Ureter (tissue), 1 donor: ENCODE measurements at regions not wholly inside any gene's neighbourhood (a gene's known extent, or its start where the extent isn't known, plus 50 kb on each side); places are given as distances from the start of the nearest gene placed in this dataset.
"Not testable (repeated sequence)": the region's sequence is repeated elsewhere in the genome, so short reads cannot be mapped to it uniquely, and the experiment has no call there.

ENCODE experiments used
- DNase-seq: peaks from one replicate; pipeline ENCODE4 v3.0.0-alpha.2; 2020; ENCODE audit warnings: low spot score
- donor health status: DM: yes; HTN: yes; CAD: no.

DNA sequence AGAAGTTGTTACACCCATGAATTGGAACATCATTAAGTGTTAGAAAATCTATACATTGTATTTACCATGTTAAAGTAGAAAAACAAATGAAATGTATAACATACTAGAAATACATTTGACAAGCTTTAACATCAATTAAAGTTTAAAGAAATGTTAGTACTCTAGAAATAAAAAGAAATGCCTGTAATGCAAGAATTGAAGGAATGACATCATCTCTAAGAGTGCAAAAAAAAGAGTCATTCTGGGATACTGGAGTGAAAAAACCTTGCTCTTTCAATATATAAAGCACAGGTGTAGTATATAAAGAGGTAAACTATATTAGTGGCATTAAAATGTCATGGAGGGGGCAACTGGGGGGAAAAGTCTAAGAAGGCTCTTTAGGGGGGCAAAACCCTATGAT lies 210.8 kb upstream of the PLD5 start:
- DNase-seq = no peak

- DNase-seq = no peak
Observed at GRCh38 chr1:242731446-242731845, 206.9 kb upstream of the PLD5 start.

DNA sequence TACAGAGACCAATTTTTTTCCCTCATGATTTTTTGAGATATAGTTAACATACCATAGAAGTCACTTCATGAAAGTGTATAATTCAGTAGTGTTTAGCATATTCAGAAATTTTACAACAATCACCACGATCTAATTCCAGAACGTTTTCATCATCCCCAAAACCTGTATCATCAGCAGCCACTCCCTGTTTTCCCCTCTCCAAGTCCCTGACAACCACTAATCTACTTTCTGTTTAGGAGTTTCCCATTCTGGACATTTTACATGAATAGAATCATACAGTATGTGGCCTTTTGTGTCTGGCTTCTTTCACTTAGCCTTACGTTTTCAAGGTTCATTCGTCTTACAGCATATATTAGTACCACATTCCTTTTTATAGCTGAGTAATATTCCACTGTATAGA lies 204.2 kb upstream of the PLD5 start:
- no peak for DNase-seq

GRCh38 chr1:242723044-242723716 lies 198.7 kb upstream of the PLD5 start:
- DNase-seq = no peak

- no peak for DNase-seq
Observed at GRCh38 chr1:242718967-242719366, 194.5 kb upstream of the PLD5 start.

- no peak for DNase-seq
Observed at GRCh38 chr1:242712248-242712647, 187.8 kb upstream of the PLD5 start.

DNA sequence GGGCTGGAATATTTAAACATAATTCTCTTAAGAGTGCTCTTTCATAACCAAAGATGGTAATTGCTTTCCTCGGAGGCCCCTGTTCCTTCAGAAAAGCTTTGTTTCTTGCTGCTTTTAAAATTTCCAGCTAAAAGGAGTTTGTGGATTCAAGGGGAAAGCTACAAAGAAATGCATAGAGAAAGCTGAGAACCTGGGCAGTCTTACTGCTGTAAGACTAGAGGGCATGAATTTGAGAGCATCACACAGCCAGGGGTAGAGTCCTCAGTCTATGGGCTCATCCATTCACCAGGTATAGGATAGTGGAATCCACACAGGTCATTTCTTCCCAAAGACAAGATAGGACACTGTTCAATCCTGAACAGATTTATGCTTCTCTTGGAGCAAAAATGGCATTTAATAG lies 186.3 kb upstream of the PLD5 start:
- DNase-seq = no peak

GRCh38 chr1:242710286-242710685 lies 185.8 kb upstream of the PLD5 start:
- no peak for DNase-seq

DNA sequence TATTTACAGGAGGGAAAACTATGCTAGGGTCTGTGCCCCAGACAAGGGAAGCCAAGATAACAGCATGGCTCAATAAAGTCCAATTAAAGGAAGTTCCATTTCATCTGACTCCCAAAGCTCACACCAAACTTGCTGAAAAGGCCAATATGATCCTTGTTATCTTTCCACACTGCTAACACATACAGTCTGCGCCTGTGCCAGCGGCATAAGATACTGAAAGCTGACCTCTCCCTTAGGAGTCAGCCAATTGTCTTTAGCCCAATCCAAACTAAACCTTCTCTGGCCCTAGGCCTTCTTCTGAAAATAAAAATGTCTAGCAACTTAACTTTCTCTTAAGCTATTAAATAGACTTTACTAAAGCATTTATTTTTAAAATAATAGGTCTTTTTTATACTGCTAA lies 179.0 kb upstream of the PLD5 start:
- DNase-seq = no peak

DNA sequence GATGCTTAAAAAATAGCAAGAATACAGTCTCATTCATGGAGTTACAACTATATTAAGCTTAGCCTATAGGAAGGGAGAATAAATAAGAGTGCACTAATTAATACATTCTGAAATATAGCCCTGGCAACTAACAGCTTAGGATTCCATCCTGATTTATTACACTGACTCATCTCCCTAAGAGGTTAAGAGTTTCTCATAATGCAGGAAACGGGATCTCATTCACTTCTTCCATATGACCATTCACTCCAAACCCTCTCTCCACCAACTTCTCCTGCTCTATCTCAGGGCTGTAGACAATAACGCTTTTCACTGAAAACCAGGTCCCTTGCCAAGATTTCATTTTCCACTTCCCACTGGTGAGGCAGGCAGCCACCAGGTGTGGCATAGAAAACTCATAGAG lies 168.5 kb upstream of the PLD5 start:
- DNase-seq = no peak

GRCh38 chr1:242691610-242691945 lies 167.1 kb upstream of the PLD5 start:
- no peak for DNase-seq

DNA sequence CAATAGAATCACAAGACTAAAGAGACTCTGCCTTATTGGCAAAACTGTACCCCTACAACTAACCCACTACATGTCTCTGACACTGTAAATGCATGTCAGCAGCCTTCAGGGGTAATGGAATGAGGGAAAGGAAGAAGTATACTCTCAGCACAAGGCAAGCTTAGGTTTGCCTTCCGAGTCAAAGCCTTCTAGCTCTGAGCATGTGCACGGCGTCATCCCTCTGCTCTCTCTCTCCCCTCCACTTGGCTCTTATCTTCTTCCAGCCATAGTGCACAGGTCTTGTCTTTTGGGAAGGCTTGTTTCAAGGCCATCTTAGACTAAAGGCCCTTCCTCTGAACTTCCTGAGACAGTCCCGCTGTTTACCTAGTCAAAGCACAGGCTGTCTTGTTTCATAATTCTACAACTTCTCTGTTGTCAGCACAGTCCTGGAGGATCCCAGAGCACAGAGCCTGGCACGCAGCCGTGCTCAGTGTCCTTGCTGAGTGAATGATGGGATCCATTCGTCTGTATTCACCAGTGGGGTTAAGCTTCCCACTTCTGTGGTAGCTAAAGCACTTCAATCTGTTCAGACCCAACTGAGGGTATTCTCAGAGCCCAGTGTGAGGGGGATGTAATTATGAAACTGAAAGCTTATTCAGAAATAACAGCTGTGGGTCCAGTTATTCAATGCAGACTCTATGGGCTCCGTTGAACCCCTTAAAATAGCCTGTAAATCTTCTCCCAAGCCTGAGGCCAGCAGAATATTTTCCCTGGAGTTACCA lies 166.5 kb upstream of the PLD5 start:
- DNase-seq = no peak

- no peak for DNase-seq
Observed at GRCh38 chr1:242689378-242689777, 164.9 kb upstream of the PLD5 start.

DNA sequence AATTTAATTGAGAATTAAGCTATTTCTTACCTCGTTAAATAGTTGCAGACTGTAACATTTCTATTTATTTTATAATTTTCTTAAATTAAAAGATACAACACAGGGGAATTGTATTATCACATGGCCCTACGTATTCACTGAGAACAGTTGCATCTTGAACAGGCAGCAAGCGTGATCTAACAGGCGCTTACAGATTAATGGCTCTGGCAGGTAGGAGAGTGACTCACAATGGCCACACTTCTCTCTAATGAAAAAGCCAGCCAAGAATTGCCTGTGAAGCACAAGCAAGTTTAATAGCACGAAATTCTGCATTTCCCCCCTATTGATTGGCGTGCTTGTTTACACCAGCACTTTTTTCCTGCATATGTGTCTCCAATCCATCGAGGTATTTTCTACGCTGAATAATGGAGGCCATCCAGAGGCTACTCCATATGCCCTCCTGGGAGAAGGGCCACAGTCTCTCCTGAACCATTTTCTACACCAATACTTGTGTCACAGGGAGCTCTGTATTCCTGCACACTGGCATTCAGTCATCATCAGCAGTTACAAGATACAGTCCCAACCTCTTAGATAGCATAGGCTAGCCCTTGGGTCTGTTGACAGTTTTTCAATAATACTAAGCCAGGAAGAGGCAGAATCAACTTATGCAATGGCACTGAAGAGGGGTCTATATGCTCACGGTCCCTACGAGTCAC lies 150.6 kb upstream of the PLD5 start:
- DNase-seq = no peak

DNA sequence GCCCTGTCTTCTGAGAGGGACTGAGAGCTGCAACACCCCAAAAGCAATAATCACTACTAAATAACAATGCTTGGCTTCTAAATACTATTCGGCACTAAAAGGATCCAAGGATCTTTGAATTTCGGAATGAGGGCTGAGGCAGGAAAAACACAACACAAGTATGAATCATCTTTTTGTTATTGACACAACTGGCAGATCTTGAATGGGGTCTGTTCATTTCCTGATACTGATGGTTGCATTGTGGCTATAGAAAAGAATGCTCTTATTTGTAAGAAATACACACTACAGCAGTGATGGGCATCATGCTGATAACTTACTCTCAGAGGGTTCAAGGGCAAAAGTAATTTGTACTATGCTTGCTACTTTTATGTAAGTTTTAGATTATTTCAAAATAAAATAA lies 149.2 kb upstream of the PLD5 start:
- no peak for DNase-seq

- not testable (repeated sequence) for DNase-seq
Observed at GRCh38 chr1:242673165-242673564, 148.7 kb upstream of the PLD5 start.

- DNase-seq = no peak
Observed at GRCh38 chr1:242670019-242670418, 145.5 kb upstream of the PLD5 start.

DNA sequence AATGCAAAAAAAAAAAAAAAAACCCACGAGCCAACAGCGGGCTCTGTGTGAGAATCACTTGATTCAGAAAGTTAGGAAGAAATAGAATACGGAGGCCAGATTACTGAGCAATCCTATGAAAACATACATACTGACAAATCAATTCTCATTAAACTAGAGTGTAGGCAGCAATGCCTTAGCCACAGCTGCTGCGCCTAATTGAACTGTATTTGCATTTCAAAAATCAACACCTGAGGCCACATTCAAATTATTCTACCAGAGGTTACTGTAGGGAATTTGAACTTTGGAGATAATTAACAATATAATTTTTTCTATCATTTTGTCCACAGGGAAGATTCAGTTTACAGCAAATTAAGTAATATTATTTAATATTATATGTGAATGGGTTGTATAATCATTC lies 138.4 kb upstream of the PLD5 start:
- no peak for DNase-seq

DNA sequence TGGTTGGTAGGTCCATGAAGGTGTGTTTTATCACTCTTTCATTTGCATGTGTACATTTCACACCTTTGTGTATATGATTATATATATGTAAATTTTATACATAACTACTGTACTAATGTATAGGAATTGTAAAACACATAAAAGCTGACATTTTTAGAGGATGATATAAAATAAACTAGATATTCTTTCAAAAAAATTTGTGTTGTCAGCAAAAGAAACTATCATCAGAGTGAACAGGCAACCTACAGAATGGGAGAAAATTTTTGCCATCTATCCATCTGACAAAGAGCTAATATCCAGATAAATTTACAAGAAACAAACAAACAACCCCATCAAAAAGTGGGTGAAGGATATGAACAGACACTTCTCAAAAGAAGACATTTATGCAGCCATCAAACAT lies 129.3 kb upstream of the PLD5 start:
- not testable (repeated sequence) for DNase-seq

GRCh38 chr1:242651817-242652216 lies 127.3 kb upstream of the PLD5 start:
- no peak for DNase-seq

DNA sequence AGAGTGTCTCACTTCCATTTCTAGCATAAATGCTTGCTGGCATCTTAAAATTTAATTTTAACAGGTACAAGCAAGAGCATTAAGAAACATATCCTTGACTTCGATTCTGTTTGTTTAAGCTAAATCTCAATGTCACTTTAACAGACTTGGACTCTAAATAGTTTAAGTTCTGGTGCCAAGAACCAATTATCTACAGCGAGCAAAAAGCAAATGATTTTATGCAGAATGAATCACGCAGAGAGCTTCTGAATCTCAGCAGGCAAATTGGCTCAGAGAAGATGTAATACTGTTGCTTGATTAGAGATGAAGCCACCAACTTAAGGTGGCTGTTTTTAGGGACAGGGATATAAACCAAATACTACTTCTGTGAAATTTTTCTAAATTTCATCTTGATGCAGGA lies 117.0 kb upstream of the PLD5 start:
- no peak for DNase-seq

DNA sequence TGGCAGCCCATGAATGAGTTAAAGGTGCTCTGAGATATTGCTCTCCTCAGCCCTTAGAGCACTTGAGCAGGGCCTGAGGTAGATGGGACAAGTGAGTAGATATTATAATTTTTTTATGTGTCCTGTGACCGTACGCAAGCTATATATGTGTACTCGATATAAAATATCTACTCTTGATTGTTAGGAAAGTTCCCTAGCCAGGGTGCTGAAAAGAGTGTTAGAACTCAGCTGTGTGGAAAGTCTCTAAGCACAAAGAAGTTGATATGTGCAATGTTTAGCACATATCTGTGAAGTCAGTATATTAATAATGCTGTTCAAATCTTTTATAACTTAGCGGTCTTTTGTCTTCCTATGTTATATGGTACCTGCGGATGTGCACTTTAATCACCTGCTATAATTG lies 114.6 kb upstream of the PLD5 start:
- no peak for DNase-seq

DNA sequence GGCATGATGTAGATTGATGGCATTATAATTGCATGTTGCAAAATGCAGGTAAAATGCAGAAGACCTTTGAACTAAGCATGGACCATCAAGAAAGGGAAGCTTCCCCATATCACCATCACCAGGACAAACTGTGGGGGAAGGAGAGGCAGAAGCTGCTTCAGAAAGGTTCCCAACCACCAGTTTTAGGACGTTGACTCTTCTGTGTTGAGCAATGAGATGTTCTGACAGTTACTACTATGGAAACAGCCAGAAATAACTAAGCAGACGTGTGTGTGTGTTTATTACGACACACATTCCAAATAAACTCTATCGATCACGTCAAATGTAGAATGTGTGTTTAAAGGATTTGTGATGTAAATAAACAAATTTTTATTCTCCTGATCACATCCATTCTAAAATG lies 110.2 kb upstream of the PLD5 start:
- no peak for DNase-seq
